Loucy (cell line): ENCODE measurements at regions not wholly inside any gene's neighbourhood (a gene's known extent, or its start where the extent isn't known, plus 50 kb on each side); places are given as distances from the start of the nearest gene placed in this dataset.

Source experiments
- H2AFZ ChIP-seq: fragments of 200-600 bp; sonication (generic); 2 replicates; pipeline ENCODE4 v1.6.0; 2016; ENCODE audit warnings: antibody characterized with exemption, mild to moderate bottlenecking, low read length, moderate library complexity
- H3F3A ChIP-seq: fragments of 200-600 bp; 2 replicates; pipeline ENCODE4 v1.6.0; 2016; ENCODE audit warnings: antibody characterized with exemption, low read depth, mild to moderate bottlenecking
- H3K27me3 ChIP-seq: fragments of 200-600 bp; sonication (generic); 2 replicates; pipeline ENCODE4 v1.6.1; 2014; ENCODE audit warnings: low read length, mild to moderate bottlenecking; ENCODE audit not compliant: insufficient read depth, poor library complexity, severe bottlenecking
- H3K36me3 ChIP-seq: fragments of 200-600 bp; sonication (generic); 2 replicates; pipeline ENCODE4 v1.6.1; 2016; ENCODE audit warnings: low read length; ENCODE audit not compliant: insufficient read depth
- H3K4me1 ChIP-seq: fragments of 200-600 bp; sonication (generic); 2 replicates; pipeline ENCODE4 v1.5.1; 2014; ENCODE audit warnings: low read length, mild to moderate bottlenecking; ENCODE audit not compliant: insufficient read depth, poor library complexity, severe bottlenecking
- H3K4me2 ChIP-seq: fragments of 200-600 bp; sonication (generic); 2 replicates; pipeline ENCODE4 v1.6.0; 2014; ENCODE audit warnings: antibody characterized with exemption, low read length, low read depth, mild to moderate bottlenecking; ENCODE audit not compliant: poor library complexity, severe bottlenecking
- H3K4me3 ChIP-seq: fragments of 200-600 bp; sonication (generic); 2 replicates; pipeline ENCODE4 v1.5.1; 2014; ENCODE audit warnings: low read length, mild to moderate bottlenecking, mixed read lengths; ENCODE audit not compliant: poor library complexity, severe bottlenecking
- H3K79me2 ChIP-seq: fragments of 200-600 bp; sonication (generic); 2 replicates; pipeline ENCODE4 v1.6.1; 2014; ENCODE audit warnings: low read length; ENCODE audit not compliant: insufficient read depth
- H3K9ac ChIP-seq: fragments of 200-600 bp; sonication (generic); 2 replicates; pipeline ENCODE4 v1.6.0; 2014; ENCODE audit warnings: mild to moderate bottlenecking, low read depth, low read length, moderate library complexity; ENCODE audit not compliant: poor library complexity, severe bottlenecking
- H3K9me2 ChIP-seq: fragments of 200-600 bp; sonication (generic); replicated peaks from 2 replicates; pipeline ENCODE4 v1.6.1; 2016; ENCODE audit warnings: low read depth, low read length, mixed read lengths
- H3K9me3 ChIP-seq: fragments of 200-600 bp; sonication (generic); 2 replicates; pipeline ENCODE4 v1.6.1; 2014; ENCODE audit warnings: mild to moderate bottlenecking, antibody characterized with exemption, low read length, low read depth; ENCODE audit not compliant: insufficient read depth
- H4K20me1 ChIP-seq: fragments of 200-600 bp; sonication (generic); 2 replicates; pipeline ENCODE4 v1.6.0; 2014; ENCODE audit warnings: antibody characterized with exemption, low read length, mild to moderate bottlenecking; ENCODE audit not compliant: insufficient read depth, poor library complexity, severe bottlenecking
- EZH2phosphoT487 ChIP-seq: fragments of 200-600 bp; IDR thresholded peaks from 2 replicates; pipeline ENCODE4 v1.6.1; 2018; ENCODE audit warnings: antibody characterized with exemption, mild to moderate bottlenecking, moderate library complexity, borderline replicate concordance
- TF ChIP-seq, protein P1 (sequence below): fragments of 200-600 bp; sonication (generic); conservative IDR thresholded peaks from 2 replicates; pipeline ENCODE4 v1.5.1; 2014; ENCODE audit warnings: mild to moderate bottlenecking, antibody characterized with exemption, low read length

- Histone ChIP-seq H3K27me3 (no peaks in the 10 kb centered on the region), H2AFZ (no peak overlapping the region), H3K9me3 (0 out of 2 replicates have a peak, but pooled peaks cover 5% of the 10 kb centered on the region), H3K4me3 (no peak overlapping the region), H3K36me3 (no peaks in the 10 kb centered on the region), H3F3A (no peaks in the 10 kb centered on the region), H3K79me2 (no peaks in the 10 kb centered on the region), H3K9me2 (no peaks in the 10 kb centered on the region), H3K4me1 (no peaks in the 10 kb centered on the region), H3K9ac (no peak overlapping the region), H4K20me1 (no peaks in the 10 kb centered on the region), H3K4me2 (no peak overlapping the region)
- TF ChIP-seq, protein P1, sequence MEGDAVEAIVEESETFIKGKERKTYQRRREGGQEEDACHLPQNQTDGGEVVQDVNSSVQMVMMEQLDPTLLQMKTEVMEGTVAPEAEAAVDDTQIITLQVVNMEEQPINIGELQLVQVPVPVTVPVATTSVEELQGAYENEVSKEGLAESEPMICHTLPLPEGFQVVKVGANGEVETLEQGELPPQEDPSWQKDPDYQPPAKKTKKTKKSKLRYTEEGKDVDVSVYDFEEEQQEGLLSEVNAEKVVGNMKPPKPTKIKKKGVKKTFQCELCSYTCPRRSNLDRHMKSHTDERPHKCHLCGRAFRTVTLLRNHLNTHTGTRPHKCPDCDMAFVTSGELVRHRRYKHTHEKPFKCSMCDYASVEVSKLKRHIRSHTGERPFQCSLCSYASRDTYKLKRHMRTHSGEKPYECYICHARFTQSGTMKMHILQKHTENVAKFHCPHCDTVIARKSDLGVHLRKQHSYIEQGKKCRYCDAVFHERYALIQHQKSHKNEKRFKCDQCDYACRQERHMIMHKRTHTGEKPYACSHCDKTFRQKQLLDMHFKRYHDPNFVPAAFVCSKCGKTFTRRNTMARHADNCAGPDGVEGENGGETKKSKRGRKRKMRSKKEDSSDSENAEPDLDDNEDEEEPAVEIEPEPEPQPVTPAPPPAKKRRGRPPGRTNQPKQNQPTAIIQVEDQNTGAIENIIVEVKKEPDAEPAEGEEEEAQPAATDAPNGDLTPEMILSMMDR, result no peak
- no peak for TF ChIP-seq EZH2phosphoT487
Measured at GRCh38 chr3:181868576-181869082, 156.9 kb downstream of the SOX2 start.

DNA sequence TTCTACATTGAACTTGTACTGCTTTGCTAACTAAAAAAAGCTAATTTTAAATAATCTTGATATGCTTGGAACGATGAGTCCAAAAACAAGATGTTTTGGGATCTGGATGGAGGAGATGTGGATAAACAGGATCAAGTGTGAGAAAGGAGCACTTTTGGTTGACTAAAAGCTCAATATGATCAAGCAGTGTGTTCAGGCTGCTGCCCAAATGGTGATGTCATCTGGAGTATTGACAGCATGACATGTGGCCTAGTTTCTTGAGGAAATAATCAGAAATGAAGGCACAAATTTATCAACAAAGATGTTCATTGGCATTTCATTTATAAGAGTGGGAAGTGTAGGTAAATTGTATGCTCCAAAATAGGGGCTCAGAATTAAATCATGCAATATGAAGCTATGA is 161.2 kb downstream of the SOX2 start:
- H3K9me3 ChIP-seq, result 0 out of 2 replicates have a peak, but pooled peaks cover 5% of the 10 kb centered on the region
- H3K4me1 ChIP-seq, result no peaks in the 10 kb centered on the region
- no peak for TF ChIP-seq EZH2phosphoT487
- TF ChIP-seq, protein P1, result no peak
- H3K9ac ChIP-seq, result no peak overlapping the region
- no peaks in the 10 kb centered on the region for H3K79me2 ChIP-seq
- H3K4me2 ChIP-seq, result no peak overlapping the region
- no peaks in the 10 kb centered on the region for H3K9me2 ChIP-seq
- H3K4me3 ChIP-seq, result no peak overlapping the region
- H3K27me3 ChIP-seq, result no peaks in the 10 kb centered on the region
- H2AFZ ChIP-seq, result no peak overlapping the region
- no peaks in the 10 kb centered on the region for H3K36me3 ChIP-seq
- no peaks in the 10 kb centered on the region for H4K20me1 ChIP-seq
- no peaks in the 10 kb centered on the region for H3F3A ChIP-seq

GRCh38 chr3:181879926-181880325 is 168.2 kb downstream of the SOX2 start:
- H3K36me3 ChIP-seq, result no peaks in the 10 kb centered on the region
- no peaks in the 10 kb centered on the region for H3K79me2 ChIP-seq
- H3K9me2 ChIP-seq, result no peaks in the 10 kb centered on the region
- no peaks in the 10 kb centered on the region for H3K27me3 ChIP-seq
- H3F3A ChIP-seq, result no peaks in the 10 kb centered on the region
- TF ChIP-seq, protein P1, result no peak
- TF ChIP-seq EZH2phosphoT487, result no peak
- no peak overlapping the region for H3K4me3 ChIP-seq
- no peak overlapping the region for H3K4me2 ChIP-seq
- no peaks in the 10 kb centered on the region for H4K20me1 ChIP-seq
- H3K9ac ChIP-seq, result no peak overlapping the region
- H3K9me3 ChIP-seq, result no peaks in the 10 kb centered on the region
- H3K4me1 ChIP-seq, result no peaks in the 10 kb centered on the region
- H2AFZ ChIP-seq, result no peak overlapping the region
